ENCODE measurements at regions not wholly inside any gene's neighbourhood (a gene's known extent, or its start where the extent isn't known, plus 50 kb on each side); places are given as distances from the start of the nearest gene placed in this dataset.
"Not testable (repeated sequence)": the region's sequence is repeated elsewhere in the genome, so short reads cannot be mapped to it uniquely, and the experiment has no call there.

- no peak for DNase-seq (ENCODE audit: extremely low spot score, unreplicated experiment)
- Mint-ChIP-seq H3K36me3 (no peaks in the 10 kb centered on the region), H3K4me3 (no peak overlapping the region), H3K27me3 (no peaks in the 10 kb centered on the region), H3K4me1 (ENCODE audit: unreplicated experiment) (no peaks in the 10 kb centered on the region), H3K27ac (no peak overlapping the region), H3K9me3 (no peaks in the 10 kb centered on the region)
- TF ChIP-seq, protein P1, sequence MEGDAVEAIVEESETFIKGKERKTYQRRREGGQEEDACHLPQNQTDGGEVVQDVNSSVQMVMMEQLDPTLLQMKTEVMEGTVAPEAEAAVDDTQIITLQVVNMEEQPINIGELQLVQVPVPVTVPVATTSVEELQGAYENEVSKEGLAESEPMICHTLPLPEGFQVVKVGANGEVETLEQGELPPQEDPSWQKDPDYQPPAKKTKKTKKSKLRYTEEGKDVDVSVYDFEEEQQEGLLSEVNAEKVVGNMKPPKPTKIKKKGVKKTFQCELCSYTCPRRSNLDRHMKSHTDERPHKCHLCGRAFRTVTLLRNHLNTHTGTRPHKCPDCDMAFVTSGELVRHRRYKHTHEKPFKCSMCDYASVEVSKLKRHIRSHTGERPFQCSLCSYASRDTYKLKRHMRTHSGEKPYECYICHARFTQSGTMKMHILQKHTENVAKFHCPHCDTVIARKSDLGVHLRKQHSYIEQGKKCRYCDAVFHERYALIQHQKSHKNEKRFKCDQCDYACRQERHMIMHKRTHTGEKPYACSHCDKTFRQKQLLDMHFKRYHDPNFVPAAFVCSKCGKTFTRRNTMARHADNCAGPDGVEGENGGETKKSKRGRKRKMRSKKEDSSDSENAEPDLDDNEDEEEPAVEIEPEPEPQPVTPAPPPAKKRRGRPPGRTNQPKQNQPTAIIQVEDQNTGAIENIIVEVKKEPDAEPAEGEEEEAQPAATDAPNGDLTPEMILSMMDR (conservative IDR thresholded peaks at IDR 0.05) = no peak
Observed at GRCh38 chr11:49851511-49851910, 100.7 kb upstream of the OR4C13 start.

DNA sequence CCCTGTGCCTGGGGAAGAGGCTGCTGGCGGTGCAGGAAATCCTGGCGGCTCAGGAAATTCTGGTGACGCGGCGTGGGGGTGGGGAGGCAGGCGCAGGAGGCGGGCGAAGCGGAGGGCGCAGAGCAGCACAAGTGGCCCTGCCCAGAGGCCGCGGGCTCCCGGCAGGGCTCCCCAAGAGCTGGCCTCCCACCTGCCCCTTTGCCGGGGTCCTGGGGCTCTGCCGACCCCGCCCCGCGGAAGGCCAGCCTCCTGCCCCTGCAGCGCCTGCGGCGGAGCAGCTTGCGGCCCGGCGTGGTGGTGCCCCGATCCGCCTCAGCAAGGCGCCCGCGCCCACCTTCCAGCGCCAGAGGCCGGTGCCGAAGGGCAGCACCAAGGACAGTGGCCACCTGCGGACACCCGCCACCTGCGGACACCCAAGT is 100.2 kb upstream of the OR4C13 start:
- Mint-ChIP-seq H3K4me1 (ENCODE audit: unreplicated experiment) (no peaks in the 10 kb centered on the region), H3K27me3 (no peaks in the 10 kb centered on the region), H3K9me3 (no peaks in the 10 kb centered on the region), H3K4me3 (no peak overlapping the region), H3K36me3 (no peaks in the 10 kb centered on the region), H3K27ac (no peak overlapping the region)
- no peak for DNase-seq (ENCODE audit: extremely low spot score, unreplicated experiment)
- TF ChIP-seq, protein P1 (conservative IDR thresholded peaks at IDR 0.05) = no peak

- not testable (repeated sequence) for H3K27me3 Mint-ChIP-seq
Observed at GRCh38 chr11:49888875-49889274, 63.3 kb upstream of the OR4C13 start.

DNA sequence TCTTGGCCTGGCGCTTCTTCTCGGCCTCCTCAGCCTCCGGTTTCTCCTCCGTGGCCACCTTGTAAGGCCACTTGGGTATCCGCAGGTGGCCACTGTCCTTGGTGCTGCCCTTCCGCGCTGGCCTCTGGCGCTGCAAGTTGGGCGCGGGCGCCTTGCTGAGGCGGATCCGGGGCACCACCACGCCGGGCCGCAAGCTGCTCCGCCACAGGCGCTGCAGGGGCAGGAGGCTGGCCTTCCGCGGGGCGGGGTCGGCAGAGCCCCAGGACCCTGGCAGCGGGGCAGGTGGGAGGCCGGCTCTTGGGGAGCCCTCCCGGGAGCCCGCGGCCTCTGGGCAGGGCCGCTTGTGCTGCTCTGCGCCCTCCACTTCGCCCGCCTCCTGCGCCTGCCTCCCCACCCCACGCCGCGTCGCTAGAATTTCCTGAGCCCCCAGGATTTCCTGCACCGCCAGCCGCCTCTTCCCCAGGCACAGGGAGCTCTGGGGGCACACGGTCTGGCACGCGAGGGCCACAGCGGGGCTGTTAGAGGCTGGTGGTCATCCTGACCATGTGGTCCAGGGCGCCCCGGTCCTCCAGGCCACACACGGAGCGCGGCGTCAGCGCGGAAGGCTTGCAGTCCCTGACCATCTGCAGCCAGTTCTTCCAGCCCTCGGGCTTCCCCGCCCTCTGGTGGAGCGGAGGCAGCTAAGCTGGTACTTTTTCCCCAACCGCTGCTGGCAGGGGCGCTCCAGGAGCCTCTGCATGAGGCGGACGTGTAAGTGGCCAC is 60.1 kb upstream of the OR4C13 start:
- not testable (repeated sequence) for H3K4me1 Mint-ChIP-seq (ENCODE audit: unreplicated experiment); H3K4me3 Mint-ChIP-seq; H3K27me3 Mint-ChIP-seq; H3K36me3 Mint-ChIP-seq; DNase-seq (ENCODE audit: extremely low spot score, unreplicated experiment); H3K27ac Mint-ChIP-seq; H3K9me3 Mint-ChIP-seq

More at GRCh38 chr11:49888875-49889274, 63.3 kb upstream of the OR4C13 start:
- H3K27ac Mint-ChIP-seq; H3K36me3 Mint-ChIP-seq; DNase-seq (ENCODE audit: extremely low spot score, unreplicated experiment); H3K4me1 Mint-ChIP-seq (ENCODE audit: unreplicated experiment); H3K9me3 Mint-ChIP-seq; H3K4me3 Mint-ChIP-seq: not testable (repeated sequence)

DNA sequence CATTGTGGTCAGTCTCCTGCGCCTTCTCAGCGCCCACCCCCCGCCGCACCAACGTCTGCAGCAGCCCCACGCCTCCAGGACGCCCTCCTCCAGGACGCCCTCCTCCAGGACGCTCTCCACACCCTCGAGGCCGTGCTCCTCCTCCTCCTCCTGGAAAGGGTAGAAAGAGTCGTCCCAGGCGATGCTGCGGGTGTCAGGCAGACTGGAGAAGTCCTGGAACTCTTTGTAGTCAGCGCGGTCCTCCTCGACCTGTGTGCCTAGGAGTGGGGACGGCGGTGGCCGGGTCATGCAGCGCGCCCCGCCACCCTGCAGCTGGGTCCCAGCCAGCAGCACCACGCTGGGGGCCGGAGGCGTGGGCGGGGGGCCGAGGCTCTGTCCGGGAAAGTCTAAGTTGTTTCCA is 58.7 kb upstream of the OR4C13 start:
- H3K4me1 Mint-ChIP-seq (ENCODE audit: unreplicated experiment); H3K27ac Mint-ChIP-seq: not testable (repeated sequence)

More for the DNA sequence above, 58.7 kb upstream of the OR4C13 start:
- not testable (repeated sequence) for H3K9me3 Mint-ChIP-seq; H3K36me3 Mint-ChIP-seq; H3K4me3 Mint-ChIP-seq; H3K27me3 Mint-ChIP-seq; DNase-seq (ENCODE audit: extremely low spot score, unreplicated experiment)
